ENCODE measurements at regions not wholly inside any gene's neighbourhood (a gene's known extent, or its start where the extent isn't known, plus 50 kb on each side); places are given as distances from the start of the nearest gene placed in this dataset.

GRCh38 chr10:2488446-2489005 lies 578.8 kb upstream of the PFKP start:
- DNase-seq = no peak

- DNase-seq = no peak
These were observed 579.4 kb upstream of the PFKP start for GRCh38 chr10:2487921-2488320.

- DNase-seq = no peak
These were observed 588.7 kb upstream of the PFKP start for GRCh38 chr10:2478656-2479055.

GRCh38 chr10:2476812-2477553 lies 590.4 kb upstream of the PFKP start:
- no peak for DNase-seq

GRCh38 chr10:2476218-2476811 lies 591.0 kb upstream of the PFKP start:
- no peak for DNase-seq

GRCh38 chr10:2475711-2476217 lies 591.6 kb upstream of the PFKP start:
- no peak for DNase-seq

GRCh38 chr10:2471811-2472210 lies 595.5 kb upstream of the PFKP start:
- no peak for DNase-seq

GRCh38 chr10:2469802-2470201 lies 597.5 kb upstream of the PFKP start:
- DNase-seq = no peak

- no peak for DNase-seq
These were observed 602.9 kb upstream of the PFKP start for GRCh38 chr10:2464483-2464882.

GRCh38 chr10:2463316-2463715 lies 604.0 kb upstream of the PFKP start:
- no peak for DNase-seq

GRCh38 chr10:2462581-2462980 lies 604.8 kb upstream of the PFKP start:
- no peak for DNase-seq

- DNase-seq = no peak
These were observed 606.5 kb upstream of the PFKP start for GRCh38 chr10:2460812-2461211.

- no peak for DNase-seq
These were observed 607.6 kb upstream of the PFKP start for GRCh38 chr10:2459713-2460112.

GRCh38 chr10:2456834-2457233 lies 610.5 kb upstream of the PFKP start:
- DNase-seq = no peak

- no peak for DNase-seq
These were observed 622.0 kb upstream of the PFKP start for GRCh38 chr10:2445370-2445769.

GRCh38 chr10:2439983-2440382 lies 627.4 kb upstream of the PFKP start:
- no peak for DNase-seq

- no peak for DNase-seq
These were observed 628.3 kb upstream of the PFKP start for GRCh38 chr10:2439000-2439399.

GRCh38 chr10:2438248-2438939 lies 629.0 kb upstream of the PFKP start:
- DNase-seq = no peak

- no peak for DNase-seq
These were observed 630.4 kb upstream of the PFKP start for GRCh38 chr10:2436933-2437332.

- no peak for DNase-seq
These were observed 635.4 kb upstream of the PFKP start for GRCh38 chr10:2431961-2432360.

GRCh38 chr10:2427412-2427811 lies 639.9 kb upstream of the PFKP start:
- no peak for DNase-seq

- no peak for DNase-seq
These were observed 642.0 kb upstream of the PFKP start for GRCh38 chr10:2425320-2425719.

- DNase-seq = no peak
These were observed 652.8 kb upstream of the PFKP start for GRCh38 chr10:2414562-2414961.

GRCh38 chr10:2414039-2414438 lies 653.3 kb upstream of the PFKP start:
- DNase-seq = no peak

Data from stimulated activated CD4-positive, alpha-beta T cell treated with anti-CD3 and anti-CD28 coated beads, Interleukin-4, amount 100 ng/mL, for 4 hours (primary cell).